Stimulated activated CD8-positive, alpha-beta memory T cell treated with anti-CD3 and anti-CD28 coated beads, Interleukin-12 subunit alpha, Interleukin-12 subunit beta, amount 100 ng/mL, for 4 hours (primary cell): ENCODE measurements at regions not wholly inside any gene's neighbourhood (a gene's known extent, or its start where the extent isn't known, plus 50 kb on each side); places are given as distances from the start of the nearest gene placed in this dataset.
"Not testable (repeated sequence)": the region's sequence is repeated elsewhere in the genome, so short reads cannot be mapped to it uniquely, and the experiment has no call there.

Source experiments
- DNase-seq: peaks from one replicate; pipeline ENCODE4 v3.0.0-alpha.2; 2020; ENCODE audit warnings: low read depth

DNA sequence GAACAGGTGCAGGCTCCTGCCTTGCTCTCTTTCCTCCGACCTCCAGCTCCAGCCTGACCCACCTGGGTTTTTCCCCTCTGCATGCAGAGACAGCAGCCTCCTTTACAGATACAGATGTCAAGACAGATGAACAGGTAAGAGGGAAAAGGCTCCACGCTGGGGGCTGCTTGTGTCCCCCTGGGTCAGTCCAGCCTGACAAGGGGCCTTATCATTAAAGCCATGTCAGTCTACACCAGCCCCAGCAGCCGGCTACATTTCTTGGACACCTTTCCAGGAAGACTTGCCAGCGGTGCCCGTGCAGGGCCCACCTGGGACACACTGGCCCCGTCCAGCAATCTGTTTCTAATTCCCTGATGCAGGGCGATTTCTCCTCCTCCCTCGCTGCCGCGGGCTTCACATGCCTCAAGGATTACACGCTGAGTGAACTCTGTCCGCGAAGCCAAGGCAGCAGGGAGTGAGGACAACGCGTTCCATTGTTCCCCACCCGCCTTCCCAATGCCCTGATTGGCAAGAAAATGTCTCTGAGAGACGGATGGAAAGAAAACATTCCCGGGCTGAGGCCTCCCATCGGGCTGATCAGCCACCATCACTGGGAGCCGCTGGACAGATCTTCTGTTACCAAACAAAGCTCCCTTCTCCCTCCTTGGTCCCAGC is 184.7 kb downstream of the C16orf95 start:
- DNase-seq, result no peak

GRCh38 chr16:87133112-87133850 is 183.9 kb downstream of the C16orf95 start:
- DNase-seq, result no peak

GRCh38 chr16:87133966-87134627 is 183.1 kb downstream of the C16orf95 start:
- no peak for DNase-seq

GRCh38 chr16:87134628-87134995 is 182.6 kb downstream of the C16orf95 start:
- DNase-seq, result no peak

- no peak for DNase-seq
Measured at GRCh38 chr16:87135246-87136030, 181.8 kb downstream of the C16orf95 start.

DNA sequence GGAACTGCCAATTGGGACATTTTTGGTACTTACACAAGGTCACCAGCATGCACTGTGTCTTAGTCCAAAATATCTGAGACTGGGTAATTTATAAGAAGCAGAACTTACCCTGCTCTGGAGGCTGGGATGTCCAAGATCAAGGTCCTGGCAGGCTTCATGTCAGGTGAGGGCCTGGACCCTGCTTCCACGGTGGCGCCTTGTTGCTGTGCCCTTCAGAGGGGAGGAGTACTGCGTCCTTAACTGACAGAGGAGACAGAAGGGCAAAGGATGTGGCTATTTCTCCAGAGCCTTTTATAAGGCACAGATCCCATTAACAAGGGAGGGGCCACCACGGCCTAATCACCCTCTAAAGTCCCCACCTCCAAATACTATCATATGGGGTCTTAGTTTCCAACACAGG is 178.9 kb downstream of the C16orf95 start:
- DNase-seq, result no peak

DNA sequence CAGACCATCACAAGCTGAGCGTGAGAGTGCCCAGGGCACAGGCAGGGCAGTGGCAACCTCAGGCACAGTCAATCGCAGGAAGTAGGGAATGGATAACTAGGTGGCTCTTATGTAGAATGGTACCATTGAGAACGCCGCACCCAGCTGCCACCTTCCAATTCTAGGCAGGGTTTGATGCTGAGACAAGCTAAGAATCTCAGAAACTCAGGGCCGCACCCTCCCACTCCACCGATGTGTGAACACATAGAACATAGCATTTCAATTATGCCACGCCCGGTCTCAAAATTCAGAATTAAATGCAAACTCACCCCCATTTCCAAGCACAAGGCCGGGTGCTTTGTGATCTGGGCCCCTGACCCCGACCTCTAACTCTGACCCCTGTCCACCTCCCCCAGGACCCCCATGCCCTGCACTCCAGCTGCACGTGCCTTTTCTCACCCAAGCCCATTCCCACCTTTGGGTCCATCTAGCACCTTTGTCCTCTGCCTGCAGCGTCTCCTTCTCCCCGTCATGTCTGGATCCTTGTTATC is 178.4 kb downstream of the C16orf95 start:
- no peak for DNase-seq

DNA sequence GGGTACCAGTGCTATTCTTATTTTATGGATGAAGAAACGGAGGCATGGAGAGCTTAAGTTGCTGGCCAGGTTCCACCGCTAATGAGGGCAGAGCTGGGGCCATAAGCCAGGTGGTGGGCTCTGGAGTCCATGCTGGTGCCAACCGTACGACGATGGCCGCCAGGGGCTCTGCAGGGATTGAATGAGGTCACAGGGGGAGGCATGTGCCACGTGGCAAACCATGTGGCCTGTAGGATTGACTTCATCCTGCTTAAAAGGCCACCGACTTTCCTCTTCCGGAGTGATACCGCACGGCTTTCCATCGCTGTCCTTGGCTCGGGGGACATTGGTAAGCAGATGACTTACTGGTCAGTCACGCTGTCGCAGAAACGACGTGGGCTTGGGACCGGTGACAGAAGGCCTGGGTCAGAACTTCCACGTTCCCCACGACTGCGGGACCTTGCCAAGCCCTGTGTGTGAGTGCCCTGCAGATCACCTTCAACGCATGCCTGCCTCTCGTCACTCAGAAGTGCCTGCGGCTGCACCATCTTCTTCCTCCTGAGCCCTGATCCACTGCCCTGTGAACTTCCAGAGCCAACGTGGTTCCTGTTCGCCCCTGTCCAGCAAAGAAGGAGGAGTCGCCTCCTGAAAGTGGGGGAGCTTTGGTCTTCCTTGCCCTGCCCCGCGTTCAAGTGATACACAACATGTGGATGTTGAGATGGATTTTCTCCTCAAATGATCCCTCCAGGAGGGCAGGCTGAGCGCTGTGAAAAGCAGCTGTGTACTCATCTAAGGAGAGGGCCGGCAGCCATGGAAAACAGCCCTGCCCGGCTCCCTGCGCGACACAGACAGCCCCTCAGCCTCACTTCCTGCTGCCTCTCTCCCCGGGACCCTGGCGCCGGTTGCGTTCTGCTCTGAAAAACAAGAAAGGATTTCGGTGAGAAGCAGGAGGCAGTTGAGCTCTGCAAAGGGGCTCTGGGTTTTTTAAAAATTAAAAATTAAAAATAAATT is 176.7 kb downstream of the C16orf95 start:
- no peak for DNase-seq

DNA sequence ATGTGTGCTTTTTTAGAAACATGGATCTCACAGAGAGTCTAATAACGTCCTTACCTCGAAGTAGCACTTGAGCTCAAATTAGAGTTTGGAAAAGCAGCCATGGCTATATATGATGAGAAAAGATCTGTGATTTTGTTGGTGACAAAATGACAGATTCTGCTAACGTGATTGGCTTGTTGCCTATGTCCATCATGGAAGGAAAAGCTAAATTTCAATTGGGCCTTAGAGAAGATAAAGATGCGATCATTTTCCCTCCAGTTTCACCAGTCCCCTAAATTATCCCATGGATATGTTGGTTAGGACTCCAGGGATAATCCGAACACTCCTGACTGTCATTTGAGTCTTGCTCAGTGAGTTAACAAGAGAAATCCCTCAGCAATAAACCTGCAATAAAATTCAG is 175.8 kb downstream of the C16orf95 start:
- DNase-seq, result no peak

DNA sequence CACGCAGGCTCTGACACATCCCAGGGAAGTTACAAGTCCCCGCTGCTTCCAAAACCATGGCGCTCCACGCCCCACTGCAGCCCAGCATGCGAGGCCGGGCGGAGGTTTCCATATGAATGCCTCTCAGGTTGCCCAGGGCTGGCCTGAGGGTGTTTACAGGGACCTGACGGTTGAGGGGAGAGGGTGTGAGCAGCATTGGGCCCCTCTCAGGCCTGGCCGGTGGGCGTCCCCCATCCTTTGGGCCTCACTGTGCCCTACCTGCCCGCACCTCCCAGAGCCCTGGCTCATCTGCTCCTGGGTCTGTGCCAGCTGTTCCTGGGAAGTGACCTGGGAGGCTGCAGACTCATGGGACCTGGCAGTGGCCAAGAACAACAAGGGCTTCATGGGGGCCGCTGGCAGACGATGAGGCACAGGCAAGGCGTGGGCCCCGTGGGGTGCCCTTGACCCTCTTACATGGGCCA is 173.5 kb downstream of the C16orf95 start:
- DNase-seq, result no peak

- no peak for DNase-seq
Measured at GRCh38 chr16:87144232-87144631, 173.0 kb downstream of the C16orf95 start.

DNA sequence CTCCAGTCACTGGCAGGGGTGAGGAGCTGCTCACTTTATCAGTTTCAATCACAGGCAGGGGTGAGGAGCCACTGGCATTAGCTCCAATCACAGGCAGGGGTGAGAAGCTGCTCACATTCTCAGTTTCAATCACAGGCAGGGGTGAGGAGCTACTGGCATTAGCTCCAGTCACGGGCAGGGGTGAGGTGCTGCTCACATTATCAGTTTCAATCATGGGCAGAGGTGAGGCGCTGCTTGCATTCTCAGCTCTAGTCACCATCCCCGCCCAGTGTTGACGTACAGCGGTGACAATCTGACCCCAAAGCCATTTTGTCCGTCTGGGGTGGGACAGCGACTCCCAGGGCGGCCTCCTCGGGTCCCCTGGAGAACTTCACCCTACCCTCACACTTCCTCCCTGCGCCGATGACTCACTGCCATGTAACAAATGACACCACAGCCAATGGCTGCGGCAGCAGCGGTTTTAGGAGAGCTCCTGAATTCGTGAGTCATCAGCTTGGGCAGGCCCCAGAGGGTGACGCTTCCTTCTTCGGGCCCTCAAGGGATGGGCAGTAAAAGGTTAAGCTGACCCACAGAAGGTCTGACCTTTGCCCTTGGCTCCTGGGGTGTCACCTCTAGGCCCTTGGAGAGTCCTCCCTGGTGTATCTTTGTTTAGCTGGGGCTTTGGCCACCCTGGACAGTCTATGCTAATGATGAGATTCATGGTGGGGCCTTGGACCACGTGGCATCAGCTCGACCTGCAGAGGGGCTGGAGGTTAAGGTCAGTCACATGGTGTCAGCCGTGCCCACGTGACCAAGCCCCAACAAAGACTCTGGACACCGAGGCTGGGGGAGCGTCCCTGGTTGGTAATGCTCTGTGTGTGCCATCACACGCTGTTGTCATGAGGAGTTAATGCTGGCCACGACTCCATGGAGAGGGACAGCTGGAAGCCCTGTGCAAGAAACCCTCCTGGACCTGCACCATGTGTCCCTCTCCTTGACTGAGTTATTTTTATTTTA is 171.7 kb downstream of the C16orf95 start:
- DNase-seq, result no peak

DNA sequence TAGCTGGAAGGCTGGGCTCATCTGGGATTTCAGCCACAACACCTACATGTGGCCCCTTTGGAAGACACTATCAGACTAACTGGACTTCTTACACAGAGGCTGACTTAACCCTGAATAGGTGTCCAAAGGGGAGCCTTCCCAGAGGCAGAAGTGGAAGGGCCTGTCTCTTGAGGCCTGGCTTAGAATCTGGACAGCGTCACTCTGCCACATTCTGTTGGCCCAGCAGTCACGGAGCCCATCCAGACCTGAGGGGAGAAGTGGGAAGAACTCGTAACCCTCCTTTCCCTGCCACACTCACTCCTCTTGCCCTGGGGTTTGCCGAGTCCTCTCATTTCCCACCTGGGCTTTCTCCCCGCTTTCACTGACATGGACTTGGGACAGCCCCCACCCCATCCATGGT is 170.5 kb downstream of the C16orf95 start:
- DNase-seq, result no peak

GRCh38 chr16:87149051-87149450 is 168.1 kb downstream of the C16orf95 start:
- no peak for DNase-seq

- no peak for DNase-seq
Measured at GRCh38 chr16:87150262-87150661, 166.9 kb downstream of the C16orf95 start.

DNA sequence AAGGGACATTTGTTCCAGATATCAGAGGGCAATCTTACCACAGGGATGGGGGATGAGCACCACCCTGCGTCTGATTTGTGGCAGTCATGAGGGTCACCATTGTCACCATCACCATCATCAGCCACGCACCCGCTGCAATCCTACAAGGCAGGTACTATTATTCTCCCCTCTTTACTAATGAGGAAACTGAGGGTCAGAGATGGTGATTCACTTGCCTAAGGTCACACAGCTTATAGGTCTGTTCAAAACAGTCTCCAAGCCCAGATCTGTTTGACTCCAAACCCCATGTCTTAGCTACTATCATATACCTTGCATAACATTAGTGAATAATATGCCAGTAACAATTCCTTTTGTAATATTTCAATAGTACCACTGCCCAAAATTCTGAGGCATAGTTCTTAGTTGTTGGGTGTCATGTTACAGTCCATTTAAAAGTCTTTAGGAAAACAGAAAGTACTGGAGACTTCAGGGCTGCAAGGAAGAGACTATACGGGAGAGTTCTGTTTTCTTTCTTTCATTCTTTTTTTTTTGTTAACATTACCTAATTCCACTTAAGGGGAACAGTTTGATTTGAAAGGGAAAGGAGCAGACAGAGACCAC is 166.4 kb downstream of the C16orf95 start:
- no peak for DNase-seq

DNA sequence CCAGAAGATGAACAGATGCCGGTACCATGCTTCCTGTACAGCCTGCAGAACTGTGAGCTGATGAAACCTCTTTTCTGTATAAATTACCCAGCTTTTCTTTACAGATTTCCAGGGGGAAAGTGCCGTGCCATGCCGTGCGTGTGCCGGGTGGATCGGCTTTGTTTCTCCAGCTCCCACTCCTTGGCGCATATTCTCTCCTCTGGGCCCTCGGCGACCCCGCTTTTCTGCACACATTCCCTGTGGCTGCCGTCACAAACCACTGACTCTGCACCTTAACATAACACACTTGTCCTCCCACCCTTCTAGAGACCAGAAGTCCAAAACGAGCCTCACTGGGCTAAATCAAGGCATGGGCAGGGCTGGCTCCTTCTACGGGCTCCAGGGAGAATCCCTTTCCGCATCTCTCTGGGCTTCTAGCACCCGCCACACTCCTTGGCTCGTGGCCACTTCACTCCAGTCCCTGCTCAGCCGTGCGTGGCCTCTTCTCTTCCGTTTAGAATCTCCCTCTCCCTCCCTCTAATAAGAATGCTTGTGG is 164.9 kb downstream of the C16orf95 start:
- DNase-seq, result no peak

GRCh38 chr16:87153326-87153725 is 163.9 kb downstream of the C16orf95 start:
- DNase-seq, result no peak

GRCh38 chr16:87155315-87155714 is 161.9 kb downstream of the C16orf95 start:
- DNase-seq, result not testable (repeated sequence)
